ENCODE measurements at regions not wholly inside any gene's neighbourhood (a gene's known extent, or its start where the extent isn't known, plus 50 kb on each side); places are given as distances from the start of the nearest gene placed in this dataset.

DNA sequence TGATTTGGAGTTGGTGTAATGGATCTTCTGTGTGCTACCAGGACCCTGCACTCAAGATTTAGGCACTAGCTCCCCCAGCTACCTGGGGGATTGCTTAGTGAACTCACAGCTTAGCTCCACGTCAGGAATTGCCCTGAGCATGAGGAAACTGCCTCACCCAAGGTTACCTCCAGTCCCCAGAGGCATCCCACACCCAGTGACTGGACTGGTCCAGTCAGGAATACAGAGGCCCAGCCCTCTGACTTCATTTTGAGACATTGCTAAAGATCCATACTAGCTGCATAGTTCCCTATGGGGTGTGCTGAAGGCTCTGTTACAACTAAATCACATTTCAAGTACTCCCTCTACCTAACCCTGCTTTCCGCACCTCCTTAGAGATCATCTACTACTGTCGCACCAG is 364.7 kb downstream of the EFNA5 start:
- Histone ChIP-seq H3K79me2 (ENCODE audit: insufficient read depth, low read length) (no peaks in the 10 kb centered on the region), H2BK20ac (ENCODE audit: low read depth, low read length, poor library complexity, severe bottlenecking) (no peak overlapping the region), H3K14ac (ENCODE audit: insufficient read depth, low read length) (no peak overlapping the region; the same call in 1 of the 2 replicates), H4K20me1 (ENCODE audit: control insufficient read depth, insufficient read depth, insufficient read length) (no peaks in the 10 kb centered on the region), H3K18ac (ENCODE audit: insufficient read length, low read depth, low read length) (no peak overlapping the region), H3K27me3 (ENCODE audit: insufficient read depth, low read length) (no peaks in the 10 kb centered on the region), H3K23me2 (ENCODE audit: insufficient read length, low read depth, low read length, poor library complexity, severe bottlenecking) (no peaks in the 10 kb centered on the region), H3K79me1 (ENCODE audit: insufficient read depth, low read depth, low read length, poor library complexity, severe bottlenecking) (no peaks in the 10 kb centered on the region), H2BK12ac (ENCODE audit: insufficient read length, low read depth, low read length) (no peak overlapping the region), H3K9ac (ENCODE audit: extremely low read depth, insufficient read length, low read length) (no peak overlapping the region), H2AK5ac (ENCODE audit: insufficient read length, low read length) (no peak overlapping the region), H2BK15ac (ENCODE audit: low read depth, low read length) (no peak overlapping the region), H3K4me1 (ENCODE audit: insufficient read depth, low read length) (no peaks in the 10 kb centered on the region), H3T11ph (ENCODE audit: low read length) (no peak overlapping the region), H3K4me2 (ENCODE audit: insufficient read depth, insufficient read length, low read length) (no peak overlapping the region), H2BK5ac (ENCODE audit: insufficient read length, low read length) (no peak overlapping the region), H3K23ac (ENCODE audit: insufficient read length, low read depth, low read length) (no peak overlapping the region), H2AFZ (ENCODE audit: low read length) (no peak overlapping the region), H3K9me3 (ENCODE audit: control insufficient read depth, low read depth, low read length) (no peaks in the 10 kb centered on the region), H3K4ac (ENCODE audit: low read depth, low read length) (no peak overlapping the region), H4K5ac (ENCODE audit: insufficient read length, low read depth, low read length) (no peak overlapping the region), H4K8ac (replicated peaks; ENCODE audit: insufficient read length, low read depth, low read length) (no peak overlapping the region), H3K56ac (ENCODE audit: insufficient read length, low read depth, low read length) (no peak overlapping the region), H3K27ac (ENCODE audit: insufficient read length, low read depth, low read length) (no peak overlapping the region), H2BK120ac (ENCODE audit: low read depth, low read length, poor library complexity, severe bottlenecking) (no peak overlapping the region), H4K91ac (ENCODE audit: insufficient read length, low read depth, low read length) (no peak overlapping the region)
- Mint-ChIP-seq H3K4me1 (peaks cover 5 to 6% of the 10 kb centered on the region in 2 experiments), H3K36me3 (ENCODE audit: insufficient read depth in 1 of 3, low read depth in 3 of 3) (no peaks in the 10 kb centered on the region), H3K9me3 (no peaks in the 10 kb centered on the region), H3K4me3 (no peak overlapping the region), H3K27me3 (ENCODE audit: low read depth) (no peaks in the 10 kb centered on the region), H3K27ac (no peak overlapping the region)
- WGBS (ENCODE audit: extremely low coverage, insufficient read length, low lambda C conversion rate), result no CpG with 5 or more reads among the region's 3 CpGs
- DNase-seq, result no peak
- no peak for TF ChIP-seq CTCF (conservative IDR thresholded peaks at IDR 0.05)
